Lung (tissue), 11 donors: ENCODE measurements at regions not wholly inside any gene's neighbourhood (a gene's known extent, or its start where the extent isn't known, plus 50 kb on each side); places are given as distances from the start of the nearest gene placed in this dataset.
A peak's percentile ranks its signal among the peaks of the same experiment; 100 is the strongest.

Experiments
- ATAC-seq: fragments of 200-7000 bp; cut with Tn5 transposase; one replicate; pipeline ENCODE4 v1.9.1; 2020; ENCODE audit warnings: moderate number of reproducible peaks; ENCODE audit not compliant: insufficient read depth, low FRiP score
- DNase-seq, 3 donors: peaks; one replicate each; pipeline ENCODE4 v3.0.0-alpha.2; 2013 to 2017
- H3K27ac ChIP-seq, 2 donors: one replicate each; pipeline ENCODE4 v1.5.1; 2013; ENCODE audit warnings: mild to moderate bottlenecking in 2 of 2, moderate library complexity in 2 of 2, control low read depth in 1 of 2, inconsistent platforms in 1 of 2, low read depth in 1 of 2, low read length in 1 of 2
- H3K27me3 ChIP-seq, 3 donors: one replicate each; pipeline ENCODE4 v1.5.1; 2013; ENCODE audit warnings: low read length in 2 of 3; ENCODE audit not compliant: control insufficient read depth in 3 of 3, insufficient read depth in 3 of 3
- H3K36me3 ChIP-seq, 4 donors: one replicate each; pipeline ENCODE4 v1.5.1; 2013; ENCODE audit warnings: low read length in 4 of 4, mild to moderate bottlenecking in 1 of 4, moderate library complexity in 1 of 4; ENCODE audit not compliant: control insufficient read depth in 4 of 4, insufficient read depth in 4 of 4
- H3K4me1 ChIP-seq, 5 donors: one replicate each; pipeline ENCODE4 v1.5.1; 2013; ENCODE audit warnings: low read length in 5 of 5, mild to moderate bottlenecking in 2 of 5, moderate library complexity in 1 of 5; ENCODE audit not compliant: control insufficient read depth in 5 of 5, insufficient read depth in 5 of 5
- H3K4me3 ChIP-seq: one replicate; pipeline ENCODE4 v1.5.1; 2013; ENCODE audit warnings: mild to moderate bottlenecking, control low read depth, moderate library complexity
- H3K9ac ChIP-seq, 2 donors: one replicate each; pipeline ENCODE4 v1.5.1; 2013; ENCODE audit warnings: low read length in 2 of 2, control low read depth in 1 of 2; ENCODE audit not compliant: insufficient read depth in 1 of 2
- H3K9me3 ChIP-seq, 4 donors: one replicate each; pipeline ENCODE4 v1.5.1; 2013; ENCODE audit warnings: low read length in 3 of 4, mild to moderate bottlenecking in 1 of 4, moderate library complexity in 1 of 4; ENCODE audit not compliant: control insufficient read depth in 4 of 4, insufficient read depth in 3 of 4
- WGBS, 2 donors: extraction: QIAGEN DNeasy Blood & Tissue Kit; methylation state at CpG; one replicate each; pipeline ENCODE4 v1.1.7; 2013; 5-methylcytosine and 5-hydroxymethylcytosine counted together
- TF ChIP-seq, protein P1 (sequence below): IDR thresholded peaks from 2 replicates; pipeline ENCODE4 v1.5.1; 2012; ENCODE audit warnings: mild to moderate bottlenecking; ENCODE audit errors: control extremely low read depth, extremely low read depth
- donor health status: control.
- donor health status: control.
- donor health status: Bipolar disorder and iron deficiency.
- donor health status: healthy.
- donor health status: DM: yes; HTN: yes; CAD: no.

DNA sequence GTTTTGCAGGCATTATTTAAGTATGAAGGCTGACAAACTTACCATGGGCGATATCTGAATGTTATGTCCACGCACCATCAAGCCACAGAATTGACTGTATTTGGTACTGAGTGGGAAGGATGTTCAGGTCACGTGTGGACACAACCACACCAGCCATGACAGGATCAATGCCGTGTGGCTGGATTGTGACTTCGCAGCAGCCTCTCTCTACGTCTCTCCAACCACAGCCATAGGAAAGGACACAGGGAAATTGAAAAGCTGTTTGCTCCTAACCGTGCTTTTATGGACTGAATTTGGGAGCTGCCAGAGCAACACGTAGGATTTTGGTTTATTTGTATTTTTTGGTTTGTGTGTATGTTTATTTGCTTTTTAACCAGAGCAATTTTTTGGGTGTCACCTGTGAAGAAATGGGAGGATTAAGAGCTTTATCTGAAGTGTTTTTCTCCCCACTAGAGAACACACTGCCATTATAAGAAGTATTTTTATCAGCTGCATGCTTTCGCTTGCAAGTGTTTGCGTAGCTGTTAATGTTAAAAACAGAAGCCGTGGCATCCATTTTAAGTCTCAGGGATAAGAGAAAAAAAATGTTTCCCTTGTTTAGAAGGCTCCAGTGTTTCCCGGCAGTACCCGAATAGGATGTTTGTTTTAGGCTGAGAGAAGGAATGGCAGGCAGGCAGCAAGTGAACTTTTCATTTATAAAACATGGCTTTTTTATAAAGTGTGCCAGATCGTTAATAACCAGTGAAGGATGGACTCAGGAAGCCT, 401.1 kb upstream of the NFE2L3 start:
- DNase-seq (peak in 2 of 3 donors; percentile 72 to 74), ATAC-seq (peak; percentile 58)
- Histone ChIP-seq H3K4me1 (peaks cover 0 to 48% (median 18%) of the 10 kb centered on the region in 5 donors), H3K27ac (peak overlapping the region in 1 of 2 donors; percentile 81), H3K9ac (peak overlapping the region in 1 of 2 donors; percentile 64), H3K27me3 (no peaks in the 10 kb centered on the region), H3K36me3 (no peaks in the 10 kb centered on the region), H3K4me3 (no peak overlapping the region), H3K9me3 (no peaks in the 10 kb centered on the region)
- WGBS, 2 donors, result 50 to 76% methylated on average over 14 of the region's 14 CpGs
- TF ChIP-seq, protein P1, sequence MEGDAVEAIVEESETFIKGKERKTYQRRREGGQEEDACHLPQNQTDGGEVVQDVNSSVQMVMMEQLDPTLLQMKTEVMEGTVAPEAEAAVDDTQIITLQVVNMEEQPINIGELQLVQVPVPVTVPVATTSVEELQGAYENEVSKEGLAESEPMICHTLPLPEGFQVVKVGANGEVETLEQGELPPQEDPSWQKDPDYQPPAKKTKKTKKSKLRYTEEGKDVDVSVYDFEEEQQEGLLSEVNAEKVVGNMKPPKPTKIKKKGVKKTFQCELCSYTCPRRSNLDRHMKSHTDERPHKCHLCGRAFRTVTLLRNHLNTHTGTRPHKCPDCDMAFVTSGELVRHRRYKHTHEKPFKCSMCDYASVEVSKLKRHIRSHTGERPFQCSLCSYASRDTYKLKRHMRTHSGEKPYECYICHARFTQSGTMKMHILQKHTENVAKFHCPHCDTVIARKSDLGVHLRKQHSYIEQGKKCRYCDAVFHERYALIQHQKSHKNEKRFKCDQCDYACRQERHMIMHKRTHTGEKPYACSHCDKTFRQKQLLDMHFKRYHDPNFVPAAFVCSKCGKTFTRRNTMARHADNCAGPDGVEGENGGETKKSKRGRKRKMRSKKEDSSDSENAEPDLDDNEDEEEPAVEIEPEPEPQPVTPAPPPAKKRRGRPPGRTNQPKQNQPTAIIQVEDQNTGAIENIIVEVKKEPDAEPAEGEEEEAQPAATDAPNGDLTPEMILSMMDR, result no peak

DNA sequence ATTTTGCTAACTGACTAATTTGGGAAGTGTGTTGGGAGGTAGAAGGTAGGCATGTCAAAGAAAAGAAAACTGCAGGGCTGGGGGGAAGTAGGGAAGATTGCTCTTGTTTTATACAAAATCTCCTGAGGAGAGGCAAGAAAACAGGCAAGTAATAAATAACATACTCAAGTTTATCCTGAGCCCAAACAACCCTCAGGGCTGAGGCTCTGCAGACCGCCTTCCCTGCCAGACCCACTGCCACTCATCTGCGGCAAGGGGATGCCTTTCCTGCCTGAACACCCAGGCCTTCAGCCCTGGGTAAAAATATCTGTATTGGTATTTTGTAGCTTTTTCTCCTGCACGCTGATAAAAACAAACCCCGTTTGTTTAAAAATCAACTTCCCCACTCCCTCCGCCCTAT, 399.8 kb upstream of the NFE2L3 start:
- ATAC-seq (no peak), DNase-seq (peak in 1 of 3 donors; percentile 57)
- H3K27me3 ChIP-seq, result no peaks in the 10 kb centered on the region
- peak overlapping the region in 1 of 2 donors; percentile 33 for H3K27ac ChIP-seq
- H3K9ac ChIP-seq, result no peak overlapping the region
- TF ChIP-seq, protein P1, result no peak
- WGBS, 2 donors, result 68 to 82% methylated on average over 5 of the region's 5 CpGs
- H3K9me3 ChIP-seq, result no peaks in the 10 kb centered on the region
- H3K36me3 ChIP-seq, result no peaks in the 10 kb centered on the region
- no peak overlapping the region for H3K4me3 ChIP-seq
- H3K4me1 ChIP-seq, result peaks cover 0 to 48% (median 18%) of the 10 kb centered on the region in 5 donors

DNA sequence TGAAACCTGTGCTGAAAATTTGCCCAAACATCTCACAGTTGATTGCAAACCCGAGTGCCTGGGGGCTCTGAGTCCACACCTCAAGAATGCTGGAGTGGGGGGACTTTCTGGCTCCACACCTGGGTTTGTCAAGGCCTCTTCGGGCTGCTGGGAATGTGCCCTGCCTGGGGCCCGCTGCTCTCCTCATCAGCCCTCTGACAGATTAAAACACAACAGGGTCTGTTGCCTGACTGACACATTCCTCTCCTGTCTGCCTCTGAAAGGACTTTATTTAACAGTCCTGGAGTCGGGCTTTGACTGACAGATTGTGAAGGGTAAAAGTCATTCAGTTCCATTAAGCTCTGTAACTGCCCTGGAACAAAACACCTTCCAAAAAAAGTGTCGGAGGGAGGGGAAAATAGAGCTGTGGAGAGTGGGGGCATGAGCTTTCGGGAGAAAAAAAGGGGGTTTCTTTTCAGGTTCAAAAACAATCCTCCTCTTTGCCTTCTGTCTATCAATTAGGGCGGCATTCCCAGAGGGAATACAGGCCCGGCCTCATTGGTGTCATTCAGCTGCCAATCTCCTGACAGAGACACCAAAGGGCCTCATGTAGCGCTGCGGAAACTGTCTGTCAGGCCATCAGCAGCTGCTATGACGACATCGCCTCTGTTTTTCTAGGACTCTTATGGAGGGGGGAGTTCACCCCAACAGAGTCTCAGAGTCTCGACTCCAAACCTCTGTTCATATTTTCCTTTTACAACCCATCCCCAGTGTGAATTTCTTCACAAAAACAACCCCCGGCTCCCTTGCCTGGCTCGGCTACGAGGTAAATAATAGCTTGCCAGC, 398.8 kb upstream of the NFE2L3 start:
- WGBS, 2 donors, result 78 to 81% methylated on average over 16 of the region's 16 CpGs
- ATAC-seq, result peak; percentile 25
- TF ChIP-seq, protein P1, result no peak
- Histone ChIP-seq H3K27me3 (no peaks in the 10 kb centered on the region), H3K27ac (peak overlapping the region in 1 of 2 donors; percentile 79), H3K4me1 (peaks cover 0 to 48% (median 18%) of the 10 kb centered on the region in 5 donors), H3K4me3 (no peak overlapping the region), H3K36me3 (no peaks in the 10 kb centered on the region), H3K9ac (no peak overlapping the region), H3K9me3 (no peaks in the 10 kb centered on the region)
- DNase-seq, result peak; percentile 44 to 74 (median 60)
